B cell (primary cell): ENCODE measurements at regions not wholly inside any gene's neighbourhood (a gene's known extent, or its start where the extent isn't known, plus 50 kb on each side); places are given as distances from the start of the nearest gene placed in this dataset.

Source experiments
- ATAC-seq: fragments of 200-7000 bp; cut with Tn5 transposase; one replicate; pipeline ENCODE4 v1.10.0; 2021; ENCODE audit warnings: low read depth, mild to moderate bottlenecking, moderate number of reproducible peaks, moderate library complexity
- CTCF ChIA-PET: fragments of 350-600 bp; sonication (Branson Sonifier 250); formaldehyde crosslinking; loops from one replicate; lab custom pipeline; 2021; ENCODE audit warnings: antibody characterized with exemption, inconsistent platforms; lab: Charles Lee
- POLR2A ChIA-PET: fragments of 350-600 bp; sonication (Branson Sonifier 250); formaldehyde crosslinking; loops from one replicate; lab custom pipeline; 2021; ENCODE audit warnings: antibody characterized with exemption; lab: Charles Lee
- DNase-seq: peaks from one replicate; pipeline ENCODE4 v3.0.0; 2013
- H2AFZ ChIP-seq: 2 replicates; pipeline ENCODE4 v1.6.1; 2012; ENCODE audit warnings: mild to moderate bottlenecking, low read depth, low read length; ENCODE audit not compliant: insufficient read depth, poor library complexity, severe bottlenecking
- H3K27ac ChIP-seq, 2 donors: 1 replicate in 1 of 2; 2 replicates in 1 of 2; pipeline ENCODE4 v1.5.1; 2012 to 2013; ENCODE audit warnings: low read length in 2 of 2, mild to moderate bottlenecking in 2 of 2, moderate library complexity in 1 of 2
- H3K27me3 ChIP-seq, 4 experiments: fragments of 200-600 bp in 1 of 4; sonication (generic) in 1 of 4; replicated peaks in 1 of 4; 1 replicate in 2 of 4; 2 replicates in 2 of 4; pipeline versions ENCODE4 v1.6.1 to v1.7.0; 2013 to 2016; ENCODE audit warnings: low read length in 3 of 4, mild to moderate bottlenecking in 2 of 4, mixed read lengths in 1 of 4, moderate library complexity in 1 of 4; ENCODE audit not compliant: insufficient read depth in 4 of 4, control insufficient read depth in 3 of 4; ENCODE audit errors: control extremely low read depth in 1 of 4
- H3K36me3 ChIP-seq, 2 experiments: replicated peaks in 1 of 2; 1 replicate in 1 of 2; 2 replicates in 1 of 2; pipeline versions ENCODE4 v1.6.1 to v1.7.1; 2013; ENCODE audit warnings: low read length in 1 of 2; ENCODE audit not compliant: insufficient read depth in 2 of 2, control insufficient read depth in 1 of 2; ENCODE audit errors: control extremely low read depth in 1 of 2, extremely low read depth in 1 of 2
- H3K4me1 ChIP-seq, 2 donors: fragments of 200-600 bp in 1 of 2; sonication (generic) in 1 of 2; 1 replicate in 1 of 2; 2 replicates in 1 of 2; pipeline versions ENCODE4 v1.5.1 to v1.6.1; 2013 to 2017; ENCODE audit warnings: low read length in 2 of 2; ENCODE audit not compliant: control insufficient read depth in 2 of 2, insufficient read depth in 2 of 2
- H3K4me2 ChIP-seq: replicated peaks from 2 replicates; pipeline ENCODE3; 2012; ENCODE audit warnings: mild to moderate bottlenecking, low read depth, low read length; ENCODE audit not compliant: poor library complexity, severe bottlenecking
- H3K4me3 ChIP-seq, 5 experiments: fragments of 200-600 bp in 1 of 5; sonication (generic) in 1 of 5; 1 replicate in 3 of 5; 2 replicates in 2 of 5; pipeline versions ENCODE4 v1.5.1 to v1.7.0; 2011 to 2016; ENCODE audit warnings: low read length in 4 of 5, mild to moderate bottlenecking in 4 of 5, low read depth in 2 of 5, control low read depth in 1 of 5, moderate library complexity in 1 of 5; ENCODE audit not compliant: insufficient read depth in 1 of 5; ENCODE audit errors: control extremely low read depth in 1 of 5, extremely low read depth in 1 of 5
- H3K79me2 ChIP-seq: fragments of 200-600 bp; sonication (generic); one replicate; pipeline ENCODE4 v1.6.0; 2016; ENCODE audit warnings: low read length; ENCODE audit not compliant: control insufficient read depth, insufficient read depth
- H3K9ac ChIP-seq: fragments of 200-600 bp; sonication (generic); 2 replicates; pipeline ENCODE4 v1.6.1; 2017; ENCODE audit warnings: mild to moderate bottlenecking, low read length, moderate library complexity
- H3K9me3 ChIP-seq, 3 donors: one replicate each; pipeline versions ENCODE4 v1.6.1 to v1.7.1; 2013; ENCODE audit warnings: low read length in 2 of 3; ENCODE audit not compliant: control insufficient read depth in 2 of 3, insufficient read depth in 1 of 3; ENCODE audit errors: control extremely low read depth in 1 of 3
- H4K20me1 ChIP-seq: 2 replicates; pipeline ENCODE4 v1.6.0; 2012; ENCODE audit warnings: mild to moderate bottlenecking, low read length; ENCODE audit not compliant: insufficient read depth, control insufficient read depth, poor library complexity, severe bottlenecking
- H3K27ac Mint-ChIP-seq: one replicate; pipeline ENCODE4 v1.8.0; 2021; ENCODE audit warnings: mixed read lengths
- H3K27me3 Mint-ChIP-seq: one replicate; pipeline ENCODE4 v1.8.0; 2021; ENCODE audit warnings: mixed read lengths
- H3K4me1 Mint-ChIP-seq: one replicate; pipeline ENCODE4 v1.8.0; 2021; ENCODE audit warnings: mixed read lengths
- H3K4me3 Mint-ChIP-seq: one replicate; pipeline ENCODE4 v1.8.0; 2021; ENCODE audit warnings: mixed read lengths
- H3K9me3 Mint-ChIP-seq: one replicate; pipeline ENCODE4 v1.8.0; 2022; ENCODE audit warnings: mixed read lengths; ENCODE audit not compliant: insufficient read depth
- EZH2 ChIP-seq: IDR thresholded peaks from 2 replicates; pipeline ENCODE4 v1.6.1; 2012; ENCODE audit warnings: borderline replicate concordance, low read depth, mild to moderate bottlenecking, moderate library complexity, low read length; ENCODE audit not compliant: insufficient read depth, poor library complexity, severe bottlenecking
- WGBS: methylation state at CpG from one replicate; pipeline ENCODE4 v1.1.5; 2013; ENCODE audit warnings: missing lambda C conversion rate; ENCODE audit not compliant: insufficient coverage; 5-methylcytosine and 5-hydroxymethylcytosine counted together
- intact Hi-C: fragments of 100-400 bp; cut with micrococcal nuclease; formaldehyde crosslinking; loops from one replicate; pipeline ENCODE4 v1.10.0; 2022
- TF ChIP-seq, protein P1 (sequence below): fragments of 200-600 bp; IDR thresholded peaks from one replicate; pipeline ENCODE4 v1.8.0; 2022; ENCODE audit warnings: antibody characterized with exemption, mild to moderate bottlenecking

DNA sequence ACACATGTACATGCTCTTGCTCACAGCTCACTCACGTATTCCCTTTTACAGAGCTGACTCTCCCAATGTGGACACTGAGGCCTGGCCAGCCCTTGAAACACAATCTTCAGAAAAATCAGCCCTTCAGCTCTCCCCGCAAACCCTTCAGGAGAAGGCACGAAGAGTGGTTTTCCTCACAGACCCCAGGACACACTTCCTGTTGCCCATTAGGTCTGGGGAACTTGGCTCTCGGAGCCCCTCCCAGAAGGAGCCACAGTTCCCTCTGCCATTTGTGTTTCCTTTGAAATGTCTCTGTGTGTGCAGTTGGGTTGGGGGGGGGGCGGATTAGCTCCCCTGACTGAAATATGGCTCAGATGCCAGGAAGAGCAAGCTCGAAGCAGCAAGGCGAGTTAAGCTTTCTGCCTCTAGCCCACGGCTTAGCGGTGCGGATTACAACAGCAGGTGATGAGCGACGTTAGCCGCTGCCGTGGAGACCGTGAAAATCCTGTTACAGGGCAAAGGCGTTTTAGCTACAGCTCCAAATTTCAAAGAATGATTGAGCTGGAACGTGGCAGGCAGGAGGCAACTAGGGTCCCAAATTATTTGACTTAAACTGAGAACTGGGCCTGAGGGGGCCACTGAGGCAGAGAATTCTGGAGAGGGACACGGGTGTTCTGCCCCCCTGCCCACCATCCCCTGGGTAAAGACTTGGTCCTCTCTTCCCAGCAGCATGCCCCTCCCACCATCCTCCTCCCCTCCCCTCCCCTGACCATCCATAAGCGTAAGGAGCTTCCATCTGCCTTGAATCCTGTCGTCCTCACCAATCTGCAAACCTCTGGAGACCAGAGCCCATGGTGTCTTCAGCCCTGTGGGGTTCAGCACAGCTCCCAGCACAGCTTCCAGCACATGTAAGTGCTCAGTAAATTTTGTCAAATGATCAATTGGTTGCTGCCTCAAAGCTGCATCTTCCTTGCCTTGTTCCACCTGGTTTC is 598.6 kb downstream of the BUD13 start:
- POLR2A ChIA-PET = no interaction called here

GRCh38 chr11:116173506-116173905 is 599.3 kb downstream of the BUD13 start:
- POLR2A ChIA-PET = no interaction called here

More for the DNA sequence above, 598.6 kb downstream of the BUD13 start:
- Histone ChIP-seq H3K36me3 (no peaks in the 10 kb centered on the region), H3K9me3 (no peaks in the 10 kb centered on the region), H3K27ac (no peak overlapping the region), H3K4me3 (no peak overlapping the region), H3K4me2 (no peak overlapping the region), H3K9ac (no peak overlapping the region), H3K27me3 (no peaks in the 10 kb centered on the region), H3K79me2 (no peaks in the 10 kb centered on the region), H4K20me1 (no peaks in the 10 kb centered on the region), H2AFZ (no peak overlapping the region), H3K4me1 (no peaks in the 10 kb centered on the region)
- Mint-ChIP-seq H3K4me1 (no peaks in the 10 kb centered on the region), H3K27ac (no peak overlapping the region), H3K4me3 (no peak overlapping the region), H3K9me3 (peaks cover 2% of the 10 kb centered on the region), H3K27me3 (peaks cover 8% of the 10 kb centered on the region)
- ATAC-seq = no peak
- DNase-seq = no peak
- TF ChIP-seq EZH2 = no peak
- TF ChIP-seq, protein P1, sequence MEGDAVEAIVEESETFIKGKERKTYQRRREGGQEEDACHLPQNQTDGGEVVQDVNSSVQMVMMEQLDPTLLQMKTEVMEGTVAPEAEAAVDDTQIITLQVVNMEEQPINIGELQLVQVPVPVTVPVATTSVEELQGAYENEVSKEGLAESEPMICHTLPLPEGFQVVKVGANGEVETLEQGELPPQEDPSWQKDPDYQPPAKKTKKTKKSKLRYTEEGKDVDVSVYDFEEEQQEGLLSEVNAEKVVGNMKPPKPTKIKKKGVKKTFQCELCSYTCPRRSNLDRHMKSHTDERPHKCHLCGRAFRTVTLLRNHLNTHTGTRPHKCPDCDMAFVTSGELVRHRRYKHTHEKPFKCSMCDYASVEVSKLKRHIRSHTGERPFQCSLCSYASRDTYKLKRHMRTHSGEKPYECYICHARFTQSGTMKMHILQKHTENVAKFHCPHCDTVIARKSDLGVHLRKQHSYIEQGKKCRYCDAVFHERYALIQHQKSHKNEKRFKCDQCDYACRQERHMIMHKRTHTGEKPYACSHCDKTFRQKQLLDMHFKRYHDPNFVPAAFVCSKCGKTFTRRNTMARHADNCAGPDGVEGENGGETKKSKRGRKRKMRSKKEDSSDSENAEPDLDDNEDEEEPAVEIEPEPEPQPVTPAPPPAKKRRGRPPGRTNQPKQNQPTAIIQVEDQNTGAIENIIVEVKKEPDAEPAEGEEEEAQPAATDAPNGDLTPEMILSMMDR = no peak
- CTCF ChIA-PET = no interaction called here
- intact Hi-C loops = no loop called here
- 41% methylated on average over 19 of the region's 20 CpGs for WGBS

More at GRCh38 chr11:116173506-116173905, 599.3 kb downstream of the BUD13 start:
- no peak for ATAC-seq
- no peak for DNase-seq
- no peak overlapping the region for H2AFZ ChIP-seq
- H3K27me3 ChIP-seq = no peaks in the 10 kb centered on the region
- H3K9me3 ChIP-seq = no peaks in the 10 kb centered on the region
- Mint-ChIP-seq H3K27me3 (peaks cover 9% of the 10 kb centered on the region), H3K4me3 (no peak overlapping the region), H3K27ac (no peak overlapping the region), H3K9me3 (peaks cover 2% of the 10 kb centered on the region), H3K4me1 (no peaks in the 10 kb centered on the region)
- intact Hi-C loops = no loop called here
- WGBS = 92% methylated on average over 3 of the region's 4 CpGs
- no peaks in the 10 kb centered on the region for H4K20me1 ChIP-seq
- CTCF ChIA-PET = no interaction called here
- no peak overlapping the region for H3K4me2 ChIP-seq
- no peak overlapping the region for H3K27ac ChIP-seq
- no peaks in the 10 kb centered on the region for H3K36me3 ChIP-seq
- H3K79me2 ChIP-seq = no peaks in the 10 kb centered on the region
- no peak overlapping the region for H3K4me3 ChIP-seq
- H3K9ac ChIP-seq = no peak overlapping the region
- TF ChIP-seq EZH2 = no peak
- TF ChIP-seq, protein P1 = no peak
- no peaks in the 10 kb centered on the region for H3K4me1 ChIP-seq
